ENCODE measurements at regions not wholly inside any gene's neighbourhood (a gene's known extent, or its start where the extent isn't known, plus 50 kb on each side); places are given as distances from the start of the nearest gene placed in this dataset.

DNA sequence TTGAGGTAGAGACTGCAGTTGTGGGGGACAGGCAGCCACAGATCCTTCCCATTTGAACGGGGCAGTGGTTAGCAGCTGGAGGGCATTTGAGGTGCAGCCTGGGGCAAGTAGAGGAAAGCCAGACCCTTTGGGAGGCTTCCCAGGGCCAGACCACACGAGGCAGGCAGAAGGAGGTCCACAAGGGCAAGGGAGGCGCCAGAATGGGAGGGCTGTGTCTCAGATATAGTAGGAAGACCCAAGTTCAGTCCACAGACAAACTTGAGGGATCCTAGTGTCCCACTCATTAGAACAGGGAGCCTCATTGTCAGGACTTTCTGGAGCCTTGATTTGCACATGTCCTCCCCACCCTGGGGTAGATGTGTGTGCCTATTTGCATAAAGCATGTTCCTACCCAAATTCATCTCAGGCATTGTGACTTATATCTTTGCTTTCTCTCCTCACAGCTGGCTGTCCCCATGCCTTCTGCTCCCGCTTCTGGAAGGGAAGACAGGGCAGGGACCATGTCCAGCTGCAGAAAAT is 166.0 kb downstream of the VEGFA start:
- Histone ChIP-seq H3K27me3 (ENCODE audit: insufficient read depth, low read length, poor library complexity, severe bottlenecking) (no peaks in the 10 kb centered on the region), H3F3A (ENCODE audit: low read depth) (no peaks in the 10 kb centered on the region), H3K79me2 (ENCODE audit: insufficient read depth, low read length) (no peaks in the 10 kb centered on the region), H2AFZ (ENCODE audit: low read length) (no peak overlapping the region), H3K4me1 (ENCODE audit: insufficient read depth, low read length, poor library complexity, severe bottlenecking) (peaks cover 17% of the 10 kb centered on the region), H4K20me1 (ENCODE audit: insufficient read depth, low read length, poor library complexity, severe bottlenecking) (no peaks in the 10 kb centered on the region), H3K36me3 (ENCODE audit: insufficient read depth, low read length) (no peaks in the 10 kb centered on the region), H3K9me3 (ENCODE audit: insufficient read depth, low read depth, low read length) (no peaks in the 10 kb centered on the region), H3K4me3 (ENCODE audit: low read length, poor library complexity, severe bottlenecking) (no peak overlapping the region), H3K4me2 (ENCODE audit: low read depth, low read length, poor library complexity, severe bottlenecking) (no peak overlapping the region), H3K9ac (ENCODE audit: low read depth, low read length, poor library complexity, severe bottlenecking) (no peak overlapping the region), H3K9me2 (replicated peaks; ENCODE audit: low read depth, low read length) (no peaks in the 10 kb centered on the region)
- TF ChIP-seq EZH2phosphoT487 (IDR thresholded peaks at IDR 0.05; ENCODE audit: borderline replicate concordance): no peak
- TF ChIP-seq, protein P1, sequence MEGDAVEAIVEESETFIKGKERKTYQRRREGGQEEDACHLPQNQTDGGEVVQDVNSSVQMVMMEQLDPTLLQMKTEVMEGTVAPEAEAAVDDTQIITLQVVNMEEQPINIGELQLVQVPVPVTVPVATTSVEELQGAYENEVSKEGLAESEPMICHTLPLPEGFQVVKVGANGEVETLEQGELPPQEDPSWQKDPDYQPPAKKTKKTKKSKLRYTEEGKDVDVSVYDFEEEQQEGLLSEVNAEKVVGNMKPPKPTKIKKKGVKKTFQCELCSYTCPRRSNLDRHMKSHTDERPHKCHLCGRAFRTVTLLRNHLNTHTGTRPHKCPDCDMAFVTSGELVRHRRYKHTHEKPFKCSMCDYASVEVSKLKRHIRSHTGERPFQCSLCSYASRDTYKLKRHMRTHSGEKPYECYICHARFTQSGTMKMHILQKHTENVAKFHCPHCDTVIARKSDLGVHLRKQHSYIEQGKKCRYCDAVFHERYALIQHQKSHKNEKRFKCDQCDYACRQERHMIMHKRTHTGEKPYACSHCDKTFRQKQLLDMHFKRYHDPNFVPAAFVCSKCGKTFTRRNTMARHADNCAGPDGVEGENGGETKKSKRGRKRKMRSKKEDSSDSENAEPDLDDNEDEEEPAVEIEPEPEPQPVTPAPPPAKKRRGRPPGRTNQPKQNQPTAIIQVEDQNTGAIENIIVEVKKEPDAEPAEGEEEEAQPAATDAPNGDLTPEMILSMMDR (conservative IDR thresholded peaks at IDR 0.05; ENCODE audit: low read length): no peak

DNA sequence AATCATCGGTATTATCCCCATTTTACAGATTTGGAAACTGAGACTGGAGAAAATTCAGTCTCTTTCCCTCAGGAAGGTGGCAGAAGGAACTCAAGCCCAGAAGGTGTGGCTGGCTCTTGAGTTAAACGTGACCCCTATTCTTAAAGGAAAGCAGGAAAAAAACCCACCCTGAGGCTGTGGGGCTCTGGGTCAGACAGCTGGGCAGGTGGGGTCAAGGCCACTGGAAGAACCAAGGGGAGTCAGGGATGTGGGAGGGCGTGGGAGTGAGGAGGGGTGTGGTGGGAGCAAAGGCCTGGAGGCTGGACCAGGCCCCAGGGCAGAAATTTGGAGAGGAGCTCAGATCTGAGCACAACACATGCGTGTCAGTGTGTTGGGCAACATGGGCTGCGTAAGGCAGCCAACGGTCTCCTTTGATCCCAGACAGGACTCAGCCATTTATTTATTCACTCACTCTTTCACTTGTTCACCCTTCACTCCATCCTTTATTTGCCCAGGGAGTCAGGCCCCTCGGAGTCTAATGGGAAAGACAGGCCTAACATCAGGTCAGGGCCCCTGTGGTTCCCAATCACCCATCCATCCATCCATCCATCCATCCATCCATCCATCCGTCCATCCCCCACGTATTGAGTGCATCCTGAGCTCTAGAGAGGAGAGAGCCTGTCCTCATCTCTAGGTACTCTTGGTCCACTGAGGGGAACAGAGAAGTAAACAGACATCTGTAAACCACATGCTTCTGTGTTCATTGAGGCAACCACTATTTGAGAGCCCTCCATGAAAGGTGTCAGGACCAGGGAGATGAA is 165.0 kb downstream of the VEGFA start:
- H3K36me3 ChIP-seq (ENCODE audit: insufficient read depth, low read length): no peaks in the 10 kb centered on the region
- H2AFZ ChIP-seq (ENCODE audit: low read length): no peak overlapping the region
- H3K9me2 ChIP-seq (replicated peaks; ENCODE audit: low read depth, low read length): no peaks in the 10 kb centered on the region
- H4K20me1 ChIP-seq (ENCODE audit: insufficient read depth, low read length, poor library complexity, severe bottlenecking): no peaks in the 10 kb centered on the region
- H3K27me3 ChIP-seq (ENCODE audit: insufficient read depth, low read length, poor library complexity, severe bottlenecking): no peaks in the 10 kb centered on the region
- peaks cover 7% of the 10 kb centered on the region for H3K4me1 ChIP-seq (ENCODE audit: insufficient read depth, low read length, poor library complexity, severe bottlenecking)
- no peaks in the 10 kb centered on the region for H3F3A ChIP-seq (ENCODE audit: low read depth)
- no peaks in the 10 kb centered on the region for H3K79me2 ChIP-seq (ENCODE audit: insufficient read depth, low read length)
- H3K9me3 ChIP-seq (ENCODE audit: insufficient read depth, low read depth, low read length): no peaks in the 10 kb centered on the region
- H3K4me3 ChIP-seq (ENCODE audit: low read length, poor library complexity, severe bottlenecking): no peak overlapping the region
- no peak overlapping the region for H3K4me2 ChIP-seq (ENCODE audit: low read depth, low read length, poor library complexity, severe bottlenecking)
- TF ChIP-seq, protein P1 (conservative IDR thresholded peaks at IDR 0.05; ENCODE audit: low read length): no peak
- TF ChIP-seq EZH2phosphoT487 (IDR thresholded peaks at IDR 0.05; ENCODE audit: borderline replicate concordance): no peak
- H3K9ac ChIP-seq (ENCODE audit: low read depth, low read length, poor library complexity, severe bottlenecking): no peak overlapping the region

DNA sequence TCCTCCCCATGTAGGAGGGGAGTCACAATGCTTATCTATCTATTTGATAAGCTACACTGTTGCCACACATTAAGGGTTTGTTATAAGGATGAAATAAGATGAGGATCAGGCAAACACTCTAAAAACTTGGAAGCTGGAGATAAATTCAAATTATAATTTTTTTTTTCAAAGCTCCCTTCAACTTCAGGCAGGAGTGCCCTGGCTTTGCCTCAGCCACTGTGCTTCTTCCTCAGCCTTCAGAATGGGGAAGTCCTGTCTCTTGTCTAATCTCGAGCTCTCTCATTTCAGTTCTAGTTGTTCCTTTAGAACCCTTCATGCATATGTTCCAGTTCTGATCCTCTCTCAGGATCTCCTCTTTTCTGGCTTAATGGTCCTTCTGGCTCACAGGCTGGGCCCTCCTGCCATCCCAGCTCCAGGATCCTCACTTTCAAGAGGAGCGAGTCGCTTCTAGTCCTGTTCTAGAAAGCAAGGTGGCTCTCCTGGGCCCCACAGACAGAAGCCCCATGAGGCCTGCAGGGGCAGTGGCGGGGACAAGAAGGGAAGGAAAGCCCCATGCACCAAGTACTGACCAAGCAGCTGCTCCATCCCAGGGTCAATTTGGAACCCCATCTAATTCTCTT is 164.3 kb downstream of the VEGFA start:
- H3K9me3 ChIP-seq (ENCODE audit: insufficient read depth, low read depth, low read length): no peaks in the 10 kb centered on the region
- H3K9me2 ChIP-seq (replicated peaks; ENCODE audit: low read depth, low read length): no peaks in the 10 kb centered on the region
- TF ChIP-seq, protein P1 (conservative IDR thresholded peaks at IDR 0.05; ENCODE audit: low read length): no peak
- no peak for TF ChIP-seq EZH2phosphoT487 (IDR thresholded peaks at IDR 0.05; ENCODE audit: borderline replicate concordance)
- no peak overlapping the region for H2AFZ ChIP-seq (ENCODE audit: low read length)
- no peaks in the 10 kb centered on the region for H3K79me2 ChIP-seq (ENCODE audit: insufficient read depth, low read length)
- H3K9ac ChIP-seq (ENCODE audit: low read depth, low read length, poor library complexity, severe bottlenecking): no peak overlapping the region
- H3K4me1 ChIP-seq (ENCODE audit: insufficient read depth, low read length, poor library complexity, severe bottlenecking): no peaks in the 10 kb centered on the region
- no peak overlapping the region for H3K4me3 ChIP-seq (ENCODE audit: low read length, poor library complexity, severe bottlenecking)
- no peaks in the 10 kb centered on the region for H3K27me3 ChIP-seq (ENCODE audit: insufficient read depth, low read length, poor library complexity, severe bottlenecking)
- no peaks in the 10 kb centered on the region for H4K20me1 ChIP-seq (ENCODE audit: insufficient read depth, low read length, poor library complexity, severe bottlenecking)
- no peaks in the 10 kb centered on the region for H3F3A ChIP-seq (ENCODE audit: low read depth)
- H3K36me3 ChIP-seq (ENCODE audit: insufficient read depth, low read length): no peaks in the 10 kb centered on the region
- H3K4me2 ChIP-seq (ENCODE audit: low read depth, low read length, poor library complexity, severe bottlenecking): no peak overlapping the region
